ENCODE measurements at regions not wholly inside any gene's neighbourhood (a gene's known extent, or its start where the extent isn't known, plus 50 kb on each side); places are given as distances from the start of the nearest gene placed in this dataset.
A peak's percentile ranks its signal among the peaks of the same experiment; 100 is the strongest.
"Not testable (repeated sequence)": the region's sequence is repeated elsewhere in the genome, so short reads cannot be mapped to it uniquely, and the experiment has no call there.

GRCh38 chrX:22800806-22801205 lies 199.0 kb upstream of the DDX53 start:
- DNase-seq (ENCODE audit: low spot score): peak; percentile 4

GRCh38 chrX:22803353-22803752 lies 196.4 kb upstream of the DDX53 start:
- no peak for DNase-seq (ENCODE audit: low spot score)

- DNase-seq (ENCODE audit: low spot score): no peak
These were observed 188.9 kb upstream of the DDX53 start for GRCh38 chrX:22810876-22811275.

DNA sequence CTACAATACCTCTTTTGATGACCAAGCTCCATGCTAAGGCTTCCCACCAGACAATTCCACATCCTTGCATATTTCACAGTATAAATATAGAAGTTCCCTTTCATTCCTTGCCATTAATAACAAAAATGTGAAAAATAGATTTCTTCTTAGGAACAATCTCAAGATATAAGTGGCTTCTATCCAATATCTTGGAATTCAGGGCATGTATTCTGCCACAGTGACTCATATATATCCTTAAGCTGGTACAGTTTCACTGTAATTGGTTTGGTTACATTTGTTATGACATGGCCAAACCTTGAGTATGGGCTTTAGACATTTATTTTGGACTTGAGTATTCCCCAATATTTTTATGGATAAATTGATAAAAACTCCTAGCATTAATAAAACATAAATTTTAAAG lies 181.7 kb upstream of the DDX53 start:
- DNase-seq (ENCODE audit: low spot score): no peak

DNA sequence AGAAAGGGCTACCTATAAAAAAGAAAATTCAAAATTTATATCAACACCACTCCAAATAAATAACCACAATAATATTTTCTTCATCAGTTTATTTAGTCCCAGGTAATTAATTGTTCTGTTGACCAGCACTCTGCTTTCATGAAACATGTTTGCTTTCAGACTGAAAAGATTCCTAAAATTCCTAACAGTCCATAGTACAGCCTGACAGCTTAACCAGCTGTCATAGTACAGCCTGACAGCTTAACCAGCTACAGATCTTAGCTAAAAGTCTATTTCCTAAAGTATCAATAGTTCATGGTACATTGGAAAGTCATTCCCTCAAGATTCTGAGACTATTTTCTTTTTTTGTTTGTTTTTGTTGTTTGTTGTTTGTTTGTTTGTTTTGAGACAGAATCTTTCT lies 144.1 kb upstream of the DDX53 start:
- no peak for DNase-seq (ENCODE audit: low spot score)

DNA sequence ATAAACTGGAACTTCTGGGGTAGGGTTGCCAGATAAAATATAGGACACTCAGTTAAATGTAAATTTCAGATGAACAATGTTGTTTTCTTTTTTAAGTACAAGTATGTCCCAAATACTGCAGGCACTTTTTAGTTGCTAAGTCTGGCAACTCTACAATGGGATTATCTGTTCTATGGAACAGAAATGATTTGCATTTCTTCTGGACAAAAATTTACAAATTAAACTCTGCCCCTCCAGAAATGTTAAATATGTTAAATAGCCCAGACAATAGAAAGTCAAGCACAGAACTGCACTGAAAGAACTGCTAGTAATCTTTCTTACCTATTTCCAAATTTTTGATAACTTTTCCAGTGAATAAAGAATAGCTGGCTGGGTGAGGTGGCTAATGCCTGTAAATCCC lies 140.1 kb upstream of the DDX53 start:
- DNase-seq (ENCODE audit: low spot score): no peak

GRCh38 chrX:22866801-22867200 lies 133.0 kb upstream of the DDX53 start:
- not testable (repeated sequence) for DNase-seq (ENCODE audit: low spot score)

DNA sequence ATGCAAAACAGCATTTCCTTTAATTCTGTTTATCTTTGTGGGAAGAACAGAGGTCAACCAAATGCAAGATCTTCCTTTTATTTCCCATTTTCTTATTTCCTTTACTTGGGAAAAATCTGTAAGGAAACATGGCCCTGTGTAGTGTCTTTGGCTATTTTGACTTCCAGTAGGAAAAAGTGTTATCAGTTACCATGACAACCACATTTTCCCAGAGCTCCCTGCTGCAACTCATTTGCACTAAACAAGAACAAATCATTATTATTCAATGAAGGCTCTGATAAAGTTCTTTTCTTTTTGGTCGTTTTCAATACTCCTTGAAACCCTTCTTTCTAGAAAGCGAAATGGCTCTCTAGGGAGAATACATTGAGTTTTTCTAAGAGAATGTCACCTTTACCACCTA lies 117.2 kb upstream of the DDX53 start:
- no peak for DNase-seq (ENCODE audit: low spot score)

DNA sequence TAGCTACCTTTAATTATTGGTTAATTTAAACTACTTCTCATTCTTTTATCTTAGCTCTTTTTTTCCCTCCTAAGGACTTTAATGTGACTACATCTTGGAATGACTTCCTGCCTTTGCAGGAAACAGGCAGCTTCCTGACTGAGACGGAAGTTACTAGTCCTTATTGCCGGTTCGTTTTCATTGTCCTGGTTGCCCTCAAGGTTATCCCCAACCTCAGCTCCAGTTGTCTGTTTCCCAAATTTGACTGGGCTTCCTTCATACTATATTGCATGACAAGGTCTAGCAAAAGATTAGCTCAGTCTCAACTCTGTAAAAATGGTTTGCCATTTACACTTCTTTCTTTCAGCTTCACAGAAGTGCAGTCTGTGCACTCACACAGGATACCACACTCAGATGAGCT lies 109.9 kb upstream of the DDX53 start:
- no peak for DNase-seq (ENCODE audit: low spot score)

DNA sequence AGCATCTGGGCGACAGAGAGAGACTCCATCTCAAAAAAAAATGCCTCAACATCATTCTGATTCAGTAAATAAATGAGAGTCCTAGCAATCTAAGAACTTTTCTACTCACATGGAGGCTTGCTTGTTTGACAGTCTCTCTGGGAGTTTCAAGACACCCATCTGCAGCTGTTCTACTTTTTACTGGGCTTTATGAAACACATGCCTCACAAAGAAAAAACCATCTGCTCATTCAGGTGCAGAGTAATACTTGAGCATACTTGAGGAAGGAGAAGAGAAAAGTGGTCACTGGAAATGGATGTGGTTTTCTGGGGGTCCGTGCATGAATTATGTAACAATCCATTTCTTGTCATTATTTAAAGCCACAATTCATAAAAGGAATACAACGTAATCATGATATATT lies 87.1 kb upstream of the DDX53 start:
- DNase-seq (ENCODE audit: low spot score): no peak

- DNase-seq (ENCODE audit: low spot score): peak; percentile 0
These were observed 76.8 kb upstream of the DDX53 start for GRCh38 chrX:22922961-22923360.

- DNase-seq (ENCODE audit: low spot score): no peak
These were observed 65.1 kb upstream of the DDX53 start for GRCh38 chrX:22934640-22935039.

DNA sequence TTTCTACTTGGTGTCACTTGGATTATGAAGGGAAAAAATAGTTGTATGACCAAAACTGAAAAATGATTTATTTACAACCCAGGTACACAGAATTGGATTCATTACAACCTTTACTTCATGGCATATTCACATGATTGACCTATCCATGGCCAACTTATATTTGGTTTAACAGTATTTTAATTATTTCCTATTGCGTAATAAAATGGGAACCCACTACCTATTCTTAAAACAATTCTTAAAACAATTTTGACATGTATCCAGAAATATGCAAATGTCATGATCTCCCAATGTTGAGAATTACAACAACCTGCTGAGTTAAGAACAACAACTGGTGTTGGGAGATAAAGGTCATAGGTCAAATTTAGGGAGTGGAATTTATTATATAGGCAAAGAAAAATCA lies 54.8 kb upstream of the DDX53 start:
- DNase-seq (ENCODE audit: low spot score): no peak

Measured in GM03348 (cell line).